Neural cell (in vitro differentiated cells): ENCODE measurements at regions not wholly inside any gene's neighbourhood (a gene's known extent, or its start where the extent isn't known, plus 50 kb on each side); places are given as distances from the start of the nearest gene placed in this dataset.

Experiments used
- H2AFZ ChIP-seq: fragments of 200-600, 300-800 bp; sonication (generic), shearing (Covaris generic); 2 replicates; pipeline ENCODE4 v1.6.0; 2014; ENCODE audit warnings: low read depth, mild to moderate bottlenecking, antibody characterized with exemption, low read length, moderate library complexity
- H3F3A ChIP-seq: fragments of 200-600 bp; shearing (Covaris generic); 2 replicates; pipeline ENCODE4 v1.6.1; 2016; ENCODE audit warnings: mild to moderate bottlenecking, moderate library complexity, mixed read lengths, antibody characterized with exemption, low read length; ENCODE audit not compliant: insufficient read depth, poor library complexity, severe bottlenecking
- H3K27ac ChIP-seq: fragments of 200-600, 300-800 bp; sonication (generic), shearing (Covaris generic); 2 replicates; pipeline ENCODE4 v1.5.1; 2014; ENCODE audit warnings: mild to moderate bottlenecking, low read length, moderate library complexity
- H3K27me3 ChIP-seq: fragments of 300-800, 200-600 bp; sonication (generic), shearing (Covaris generic); 2 replicates; pipeline ENCODE4 v1.6.0; 2014; ENCODE audit warnings: mild to moderate bottlenecking, low read depth, low read length, moderate library complexity; ENCODE audit not compliant: insufficient read depth
- H3K36me3 ChIP-seq: fragments of 300-800, 200-600 bp; sonication (generic), shearing (Covaris generic); 2 replicates; pipeline ENCODE4 v1.5.1; 2014; ENCODE audit warnings: mild to moderate bottlenecking, antibody characterized with exemption, low read length, moderate library complexity; ENCODE audit not compliant: insufficient read depth
- H3K4me2 ChIP-seq: fragments of 300-800, 200-600 bp; sonication (generic), shearing (Covaris generic); 2 replicates; pipeline ENCODE4 v1.6.0; 2014; ENCODE audit warnings: mild to moderate bottlenecking, low read length
- H3K4me3 ChIP-seq: fragments of 300-800, 200-600 bp; sonication (generic), shearing (Covaris generic); 2 replicates; pipeline ENCODE4 v1.5.1; 2014; ENCODE audit warnings: mild to moderate bottlenecking, low read length, moderate library complexity
- H3K79me2 ChIP-seq: fragments of 200-600 bp; shearing (Covaris generic); replicated peaks from 2 replicates; pipeline ENCODE4 v1.6.0; 2014; ENCODE audit warnings: mild to moderate bottlenecking, low read length, moderate library complexity; ENCODE audit not compliant: insufficient read depth
- H3K9ac ChIP-seq: fragments of 300-800, 200-600 bp; sonication (generic), shearing (Covaris generic); 2 replicates; pipeline ENCODE4 v1.6.1; 2016; ENCODE audit warnings: mild to moderate bottlenecking, low read length, mixed read lengths
- H3K9me2 ChIP-seq: fragments of 200-600 bp; shearing (Covaris generic); 2 replicates; pipeline ENCODE4 v1.6.1; 2016; ENCODE audit warnings: mild to moderate bottlenecking, low read length, mixed read lengths; ENCODE audit not compliant: insufficient read depth
- H3K9me3 ChIP-seq: fragments of 200-600, 300-800 bp; sonication (generic), shearing (Covaris generic); 2 replicates; pipeline ENCODE4 v1.6.1; 2016; ENCODE audit warnings: mild to moderate bottlenecking, mixed run types, low read length, moderate library complexity, mixed read lengths
- H4K20me1 ChIP-seq: fragments of 200-600 bp; shearing (Covaris generic); 2 replicates; pipeline ENCODE4 v1.6.1; 2016; ENCODE audit warnings: mild to moderate bottlenecking, mixed run types; ENCODE audit not compliant: insufficient read depth
- CTCF ChIP-seq: fragments of 450-650 bp; IDR thresholded peaks from 2 replicates; pipeline ENCODE4 v1.5.1; 2014; ENCODE audit warnings: antibody characterized with exemption, mild to moderate bottlenecking, moderate library complexity; ENCODE audit not compliant: poor library complexity, severe bottlenecking
- EP300 ChIP-seq: fragments of 450-650 bp; conservative IDR thresholded peaks from 2 replicates; pipeline ENCODE4 v1.6.1; 2014; ENCODE audit warnings: antibody characterized with exemption, mild to moderate bottlenecking, moderate library complexity; ENCODE audit not compliant: poor library complexity, severe bottlenecking
- EZH2 ChIP-seq: fragments of 200-600, 300-800 bp; shearing (Covaris generic), sonication (generic); IDR thresholded peaks from 2 replicates; pipeline ENCODE4 v1.6.1; 2014; ENCODE audit warnings: antibody characterized with exemption, low read length, borderline replicate concordance, mild to moderate bottlenecking; ENCODE audit not compliant: insufficient read depth, poor library complexity, severe bottlenecking
- MXI1 ChIP-seq: fragments of 450-650 bp; conservative IDR thresholded peaks from 2 replicates; pipeline ENCODE4 v1.6.1; 2014; ENCODE audit warnings: antibody characterized with exemption, mild to moderate bottlenecking; ENCODE audit not compliant: poor library complexity, severe bottlenecking
- POLR2AphosphoS5 ChIP-seq: IDR thresholded peaks from 2 replicates; pipeline ENCODE4 v1.6.1; 2012
- RAD21 ChIP-seq: fragments of 450-650 bp; conservative IDR thresholded peaks from 2 replicates; pipeline ENCODE4 v1.6.1; 2014; ENCODE audit warnings: antibody characterized with exemption, mild to moderate bottlenecking, moderate library complexity
- REST ChIP-seq: IDR thresholded peaks from 2 replicates; pipeline ENCODE4 v1.6.1; 2012; ENCODE audit warnings: borderline replicate concordance
- SMC3 ChIP-seq: fragments of 450-650 bp; conservative IDR thresholded peaks from 2 replicates; pipeline ENCODE4 v1.6.1; 2014; ENCODE audit warnings: antibody characterized with exemption, mild to moderate bottlenecking, moderate library complexity; ENCODE audit not compliant: poor library complexity
- TAF1 ChIP-seq: IDR thresholded peaks from 2 replicates; pipeline ENCODE4 v1.6.1; 2012; ENCODE audit warnings: low read depth

- Histone ChIP-seq H3K27ac (no peak overlapping the region), H3K9me2 (no peaks in the 10 kb centered on the region), H3F3A (no peaks in the 10 kb centered on the region), H3K9me3 (no peaks in the 10 kb centered on the region), H3K4me2 (no peak overlapping the region), H3K9ac (no peak overlapping the region), H3K4me3 (no peak overlapping the region), H4K20me1 (no peaks in the 10 kb centered on the region), H3K27me3 (no peaks in the 10 kb centered on the region), H2AFZ (no peak overlapping the region), H3K79me2 (no peaks in the 10 kb centered on the region), H3K36me3 (no peaks in the 10 kb centered on the region)
- TF ChIP-seq POLR2AphosphoS5 (no peak), REST (no peak), CTCF (no peak), EZH2 (no peak), EP300 (no peak), TAF1 (no peak), SMC3 (no peak), RAD21 (no peak), MXI1 (no peak)
These were observed 592.0 kb upstream of the ADGRB3 start for GRCh38 chr6:68043122-68043398.

- Histone ChIP-seq H2AFZ (no peak overlapping the region), H3K9me3 (no peaks in the 10 kb centered on the region)
- TF ChIP-seq EP300 (no peak), RAD21 (no peak), EZH2 (no peak), TAF1 (no peak), REST (no peak), MXI1 (no peak), SMC3 (no peak)
These were observed 592.6 kb upstream of the ADGRB3 start for GRCh38 chr6:68042339-68043121.

More at GRCh38 chr6:68042339-68043121, 592.6 kb upstream of the ADGRB3 start:
- no peaks in the 10 kb centered on the region for H3K9me2 ChIP-seq
- H3K27ac ChIP-seq: no peak overlapping the region
- H3K9ac ChIP-seq: no peak overlapping the region
- H3F3A ChIP-seq: no peaks in the 10 kb centered on the region
- H3K79me2 ChIP-seq: no peaks in the 10 kb centered on the region
- H3K36me3 ChIP-seq: no peaks in the 10 kb centered on the region
- no peaks in the 10 kb centered on the region for H3K27me3 ChIP-seq
- H4K20me1 ChIP-seq: no peaks in the 10 kb centered on the region
- H3K4me3 ChIP-seq: no peak overlapping the region
- no peak overlapping the region for H3K4me2 ChIP-seq
